NCI-H187 (cell line): ENCODE measurements at regions not wholly inside any gene's neighbourhood (a gene's known extent, or its start where the extent isn't known, plus 50 kb on each side); places are given as distances from the start of the nearest gene placed in this dataset.
A peak's percentile ranks its signal among the peaks of the same experiment; 100 is the strongest.
"Not testable (repeated sequence)": the region's sequence is repeated elsewhere in the genome, so short reads cannot be mapped to it uniquely, and the experiment has no call there.

Experiments used
- DNase-seq, 2 experiments: peaks; one replicate each; lab custom pipeline; 2025; lab: John Stamatoyannopoulos, UW

GRCh38 chr20:5696011-5696559, 54.1 kb upstream of the SHLD1 start:
- DNase-seq, result no peak

- peak; percentile 78 to 79 for DNase-seq
These were observed 58.1 kb upstream of the SHLD1 start for GRCh38 chr20:5691918-5692618.

- no peak for DNase-seq
These were observed 60.7 kb upstream of the SHLD1 start for GRCh38 chr20:5689463-5689862.

GRCh38 chr20:5688431-5688972, 61.7 kb upstream of the SHLD1 start:
- DNase-seq, result no peak

- DNase-seq, result no peak
These were observed 62.3 kb upstream of the SHLD1 start for GRCh38 chr20:5687884-5688283.

- no peak for DNase-seq
These were observed 63.7 kb upstream of the SHLD1 start for GRCh38 chr20:5686384-5687105.

GRCh38 chr20:5682556-5682955, 67.6 kb upstream of the SHLD1 start:
- not testable (repeated sequence) for DNase-seq

GRCh38 chr20:5680192-5680591, 69.4 kb upstream of the GPCPD1 start:
- DNase-seq, result no peak

GRCh38 chr20:5678777-5679176, 68.0 kb upstream of the GPCPD1 start:
- DNase-seq, result no peak

GRCh38 chr20:5677944-5678343, 67.1 kb upstream of the GPCPD1 start:
- not testable (repeated sequence) for DNase-seq

GRCh38 chr20:5677389-5677788, 66.6 kb upstream of the GPCPD1 start:
- DNase-seq, result no peak

- no peak for DNase-seq
These were observed 64.6 kb upstream of the GPCPD1 start for GRCh38 chr20:5675103-5676091.

- no peak for DNase-seq
These were observed 63.4 kb upstream of the GPCPD1 start for GRCh38 chr20:5674176-5674660.

GRCh38 chr20:5670874-5671273, 60.1 kb upstream of the GPCPD1 start:
- no peak for DNase-seq

- no peak for DNase-seq
These were observed 59.3 kb upstream of the GPCPD1 start for GRCh38 chr20:5670036-5670536.

- no peak for DNase-seq
These were observed 57.7 kb upstream of the GPCPD1 start for GRCh38 chr20:5668529-5668868.

- DNase-seq, result no peak
These were observed 57.1 kb upstream of the GPCPD1 start for GRCh38 chr20:5667705-5668528.

- no peak for DNase-seq
These were observed 54.6 kb upstream of the GPCPD1 start for GRCh38 chr20:5665417-5665816.

- DNase-seq, result no peak
These were observed 52.6 kb upstream of the GPCPD1 start for GRCh38 chr20:5663396-5663795.

GRCh38 chr20:5662769-5663168, 52.0 kb upstream of the GPCPD1 start:
- no peak for DNase-seq

- not testable (repeated sequence) for DNase-seq
These were observed 50.0 kb upstream of the GPCPD1 start for GRCh38 chr20:5660756-5661155.
